ENCODE measurements at regions not wholly inside any gene's neighbourhood (a gene's known extent, or its start where the extent isn't known, plus 50 kb on each side); places are given as distances from the start of the nearest gene placed in this dataset.

GRCh38 chr14:105589161-105589925, 63.0 kb downstream of the TMEM121 start:
- TF ChIP-seq POLR2A (IDR thresholded peaks at IDR 0.05; ENCODE audit: low read depth, low read length) (no peak), POLR2AphosphoS5 (IDR thresholded peaks at IDR 0.05; ENCODE audit: low read depth, low read length) (no peak), TAF1 (IDR thresholded peaks at IDR 0.05; ENCODE audit: borderline replicate concordance, low read depth, low read length) (no peak)
